Endothelial cell of umbilical vein (primary cell): ENCODE measurements at regions not wholly inside any gene's neighbourhood (a gene's known extent, or its start where the extent isn't known, plus 50 kb on each side); places are given as distances from the start of the nearest gene placed in this dataset.

Source experiments
- BruUV-seq: library from RNA; stranded (reverse); fragments of 400-500 nt; replicated peaks from 2 replicates; lab custom pipeline; 2021; lab: Mats Ljungman, UMichigan
- CTCF ChIA-PET: fragments of 300-600, 350-600 bp; sonication (Branson Sonifier 250); formaldehyde crosslinking; loops from one replicate; lab custom pipeline; 2021; ENCODE audit warnings: antibody characterized with exemption, inconsistent platforms; lab: Charles Lee
- POLR2A ChIA-PET: fragments of 300-600, 350-600 bp; sonication (Branson Sonifier 250); formaldehyde crosslinking; loops from one replicate; lab custom pipeline; 2021; ENCODE audit warnings: antibody characterized with exemption, inconsistent platforms; lab: Charles Lee
- DNase-seq: peaks from one replicate; pipeline ENCODE4 v3.0.0-alpha.2; 2011; ENCODE audit warnings: low read depth, low spot score
- FAIRE-seq: peaks from 2 replicates; lab custom pipeline; 2011; peaks lifted over from hg19 to GRCh38; lab: Jason Lieb, UNC
- H2AFZ ChIP-seq: 2 replicates; pipeline ENCODE4 v1.6.0; 2012; ENCODE audit warnings: low read depth, low read length, control low read depth, inconsistent platforms
- H3K27ac ChIP-seq: 2 replicates; pipeline ENCODE4 v1.5.1; 2011; ENCODE audit warnings: low read depth, mild to moderate bottlenecking, control low read depth, low read length, moderate library complexity; ENCODE audit not compliant: insufficient read depth
- H3K27me3 ChIP-seq, 2 experiments: 2 replicates each; pipeline versions ENCODE4 v1.6.0 to v1.6.1; 2011; ENCODE audit warnings: low read length in 2 of 2, mixed read lengths in 1 of 2; ENCODE audit not compliant: control insufficient read depth in 2 of 2, insufficient read depth in 2 of 2
- H3K36me3 ChIP-seq, 2 experiments: 2 replicates in 1 of 2; 3 replicates in 1 of 2; pipeline ENCODE4 v1.5.1; 2011; ENCODE audit warnings: low read length in 2 of 2, mild to moderate bottlenecking in 1 of 2, moderate library complexity in 1 of 2; ENCODE audit not compliant: control insufficient read depth in 2 of 2, insufficient read depth in 2 of 2; ENCODE audit errors: extremely low read depth in 1 of 2
- H3K4me1 ChIP-seq: 3 replicates; pipeline ENCODE4 v1.5.1; 2011; ENCODE audit warnings: mild to moderate bottlenecking, low read length; ENCODE audit not compliant: control insufficient read depth, insufficient read depth; ENCODE audit errors: extremely low read depth
- H3K4me2 ChIP-seq: 2 replicates; pipeline ENCODE4 v1.6.1; 2011; ENCODE audit warnings: low read length, control low read depth, mixed read lengths; ENCODE audit not compliant: insufficient read depth
- H3K4me3 ChIP-seq, 3 experiments: fragments of 200-600 bp in 1 of 3; sonication (generic), shearing (Covaris generic) in 1 of 3; replicated peaks in 1 of 3; 2 replicates each; pipeline ENCODE4 v1.5.1; 2011 to 2016; ENCODE audit warnings: control low read depth in 3 of 3, low read length in 3 of 3, mild to moderate bottlenecking in 2 of 3, inconsistent platforms in 1 of 3, low read depth in 1 of 3, moderate library complexity in 1 of 3; ENCODE audit not compliant: insufficient read depth in 1 of 3
- H3K79me2 ChIP-seq: 2 replicates; pipeline ENCODE4 v1.6.0; 2012; ENCODE audit warnings: low read length, inconsistent platforms; ENCODE audit not compliant: control insufficient read depth, insufficient read depth
- H3K9ac ChIP-seq: replicated peaks from 2 replicates; pipeline ENCODE3; 2011; ENCODE audit warnings: low read length, control low read depth; ENCODE audit not compliant: insufficient read depth; ENCODE audit errors: extremely low read depth
- H3K9me1 ChIP-seq: replicated peaks from 3 replicates; pipeline ENCODE4 v1.6.0; 2011; ENCODE audit warnings: mild to moderate bottlenecking, low read length; ENCODE audit not compliant: control insufficient read depth, insufficient read depth; ENCODE audit errors: extremely low read depth
- H3K9me3 ChIP-seq: replicated peaks from 2 replicates; pipeline ENCODE4 v1.5.1; 2012; ENCODE audit warnings: low read length, inconsistent platforms; ENCODE audit not compliant: control insufficient read depth, insufficient read depth
- H4K20me1 ChIP-seq: replicated peaks from 2 replicates; pipeline ENCODE3; 2011; ENCODE audit warnings: mild to moderate bottlenecking, low read length; ENCODE audit not compliant: control insufficient read depth, insufficient read depth; ENCODE audit errors: extremely low read depth
- EZH2 ChIP-seq: IDR thresholded peaks from 2 replicates; pipeline ENCODE4 v1.6.1; 2012; ENCODE audit warnings: borderline replicate concordance, low read depth, mild to moderate bottlenecking, moderate library complexity, low read length, inconsistent platforms; ENCODE audit not compliant: severe bottlenecking
- FOS ChIP-seq: IDR thresholded peaks from 2 replicates; pipeline ENCODE4 v1.6.1; 2011; ENCODE audit warnings: mild to moderate bottlenecking, low read length, moderate library complexity, borderline replicate concordance; ENCODE audit not compliant: insufficient read depth
- GATA2 ChIP-seq: IDR thresholded peaks from 2 replicates; pipeline ENCODE4 v1.7.0; 2011; ENCODE audit warnings: low read depth, mild to moderate bottlenecking, moderate library complexity, mixed read lengths, low read length; ENCODE audit not compliant: insufficient read length, insufficient read depth
- JUN ChIP-seq: IDR thresholded peaks from 2 replicates; pipeline ENCODE4 v1.6.1; 2011; ENCODE audit warnings: borderline replicate concordance, low read depth; ENCODE audit not compliant: insufficient read length, insufficient read depth
- MYC ChIP-seq: IDR thresholded peaks from one replicate; pipeline ENCODE4 v1.6.1; 2011; ENCODE audit warnings: mild to moderate bottlenecking, low read depth, low read length
- POLR2A ChIP-seq: IDR thresholded peaks from 2 replicates; pipeline ENCODE4 v1.6.1; 2012; ENCODE audit warnings: low read depth, mild to moderate bottlenecking, control low read depth, low read length
- POLR2AphosphoS5 ChIP-seq: IDR thresholded peaks from 2 replicates; pipeline ENCODE4 v1.6.1; 2012; ENCODE audit warnings: low read depth, mild to moderate bottlenecking, control low read depth, low read length, moderate library complexity; ENCODE audit not compliant: insufficient read depth
- dilution Hi-C: fragments of 300-500 bp; cut with MboI; formaldehyde crosslinking; loops from one replicate; pipeline ENCODE4 v1.15.0; 2019; ENCODE audit warnings: low sequenced_read_pairs; ENCODE audit not compliant: extremely low pct_ligation_motif_present
- intact Hi-C: fragments of 100-400 bp; cut with micrococcal nuclease; formaldehyde crosslinking; loops from one replicate; pipeline ENCODE4 v1.10.0; 2022
- TF ChIP-seq, protein P1 (sequence below), 2 donors: IDR thresholded peaks; 1 replicate in 1 of 2; 2 replicates in 1 of 2; pipeline ENCODE4 v1.5.1; 2011; ENCODE audit warnings: low read length in 2 of 2, mild to moderate bottlenecking in 2 of 2, moderate library complexity in 2 of 2, control low read depth in 1 of 2, inconsistent platforms in 1 of 2, low read depth in 1 of 2; ENCODE audit not compliant: insufficient read depth in 1 of 2; ENCODE audit errors: extremely low read depth in 1 of 2
- TF ChIP-seq, protein P2 (sequence below): IDR thresholded peaks from 2 replicates; pipeline ENCODE4 v1.6.1; 2011; ENCODE audit not compliant: insufficient read depth, insufficient read length

GRCh38 chr18:73147590-73147989, 279.8 kb upstream of the NETO1 start:
- ChIA-PET POLR2A (no interaction called here), CTCF (no interaction called here)
- no peaks in the 10 kb centered on the region for H4K20me1 ChIP-seq
- no peaks in the 10 kb centered on the region for H3K9me3 ChIP-seq
- H3K4me2 ChIP-seq, result no peak overlapping the region
- H3K9me1 ChIP-seq, result no peaks in the 10 kb centered on the region
- no peak for DNase-seq
- H3K27me3 ChIP-seq, result no peaks in the 10 kb centered on the region
- H3K9ac ChIP-seq, result no peak overlapping the region
- BruUV-seq, result no TSS peak
- no peaks in the 10 kb centered on the region for H3K79me2 ChIP-seq
- H3K4me3 ChIP-seq, result no peak overlapping the region
- FAIRE-seq, result no peak
- intact Hi-C loops (no loop called here), dilution Hi-C loops (no loop called here)
- H3K4me1 ChIP-seq, result no peaks in the 10 kb centered on the region
- no peaks in the 10 kb centered on the region for H3K36me3 ChIP-seq
- no peak overlapping the region for H3K27ac ChIP-seq
- H2AFZ ChIP-seq, result no peak overlapping the region
- TF ChIP-seq POLR2AphosphoS5 (no peak), MYC (no peak), POLR2A (no peak), JUN (no peak)
- TF ChIP-seq, protein P1, sequence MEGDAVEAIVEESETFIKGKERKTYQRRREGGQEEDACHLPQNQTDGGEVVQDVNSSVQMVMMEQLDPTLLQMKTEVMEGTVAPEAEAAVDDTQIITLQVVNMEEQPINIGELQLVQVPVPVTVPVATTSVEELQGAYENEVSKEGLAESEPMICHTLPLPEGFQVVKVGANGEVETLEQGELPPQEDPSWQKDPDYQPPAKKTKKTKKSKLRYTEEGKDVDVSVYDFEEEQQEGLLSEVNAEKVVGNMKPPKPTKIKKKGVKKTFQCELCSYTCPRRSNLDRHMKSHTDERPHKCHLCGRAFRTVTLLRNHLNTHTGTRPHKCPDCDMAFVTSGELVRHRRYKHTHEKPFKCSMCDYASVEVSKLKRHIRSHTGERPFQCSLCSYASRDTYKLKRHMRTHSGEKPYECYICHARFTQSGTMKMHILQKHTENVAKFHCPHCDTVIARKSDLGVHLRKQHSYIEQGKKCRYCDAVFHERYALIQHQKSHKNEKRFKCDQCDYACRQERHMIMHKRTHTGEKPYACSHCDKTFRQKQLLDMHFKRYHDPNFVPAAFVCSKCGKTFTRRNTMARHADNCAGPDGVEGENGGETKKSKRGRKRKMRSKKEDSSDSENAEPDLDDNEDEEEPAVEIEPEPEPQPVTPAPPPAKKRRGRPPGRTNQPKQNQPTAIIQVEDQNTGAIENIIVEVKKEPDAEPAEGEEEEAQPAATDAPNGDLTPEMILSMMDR (IDR thresholded peaks at IDR 0.05; ENCODE audit: extremely low read depth in 1 of 2, insufficient read depth in 1 of 2, low read depth in 1 of 2, low read length in 2 of 2), result no peak

DNA sequence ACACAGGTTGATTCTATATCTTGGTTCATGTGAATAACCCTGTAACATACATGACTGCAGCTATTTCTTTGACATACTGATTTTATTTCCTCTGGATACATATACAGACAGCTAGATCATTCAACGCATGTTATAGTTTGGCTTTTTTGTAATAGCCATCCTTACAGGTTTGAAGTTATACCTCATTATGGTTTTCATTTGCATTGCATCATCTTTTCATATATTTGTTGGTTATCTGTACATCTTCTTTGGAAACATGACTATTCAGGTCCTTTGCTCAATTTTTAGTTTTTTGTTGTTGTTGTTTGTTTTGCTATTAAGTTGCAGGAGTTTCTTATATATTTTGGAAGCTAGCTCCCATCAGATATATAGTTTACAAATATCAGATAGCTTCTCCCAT, 276.2 kb upstream of the NETO1 start:
- Histone ChIP-seq H3K36me3 (no peaks in the 10 kb centered on the region), H3K4me2 (no peak overlapping the region), H2AFZ (no peak overlapping the region), H3K9ac (no peak overlapping the region), H3K27me3 (no peaks in the 10 kb centered on the region), H3K27ac (no peak overlapping the region), H3K9me1 (no peaks in the 10 kb centered on the region), H3K4me3 (no peak overlapping the region), H3K9me3 (no peaks in the 10 kb centered on the region), H3K4me1 (no peaks in the 10 kb centered on the region), H4K20me1 (no peaks in the 10 kb centered on the region), H3K79me2 (no peaks in the 10 kb centered on the region)
- no TSS peak for BruUV-seq
- DNase-seq, result no peak
- ChIA-PET POLR2A (no interaction called here), CTCF (no interaction called here)
- TF ChIP-seq FOS (no peak), GATA2 (no peak), JUN (no peak), POLR2AphosphoS5 (no peak), POLR2A (no peak), EZH2 (no peak), MYC (no peak)
- TF ChIP-seq, protein P2, sequence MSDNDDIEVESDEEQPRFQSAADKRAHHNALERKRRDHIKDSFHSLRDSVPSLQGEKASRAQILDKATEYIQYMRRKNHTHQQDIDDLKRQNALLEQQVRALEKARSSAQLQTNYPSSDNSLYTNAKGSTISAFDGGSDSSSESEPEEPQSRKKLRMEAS, result no peak
- TF ChIP-seq, protein P1 (IDR thresholded peaks at IDR 0.05; ENCODE audit: extremely low read depth in 1 of 2, insufficient read depth in 1 of 2, low read depth in 1 of 2, low read length in 2 of 2), result no peak
- intact Hi-C loops (no loop called here), dilution Hi-C loops (no loop called here)
- FAIRE-seq, result no peak
